IMR-90 (cell line): ENCODE measurements at regions not wholly inside any gene's neighbourhood (a gene's known extent, or its start where the extent isn't known, plus 50 kb on each side); places are given as distances from the start of the nearest gene placed in this dataset.

Experiments used
- CEBPB ChIP-seq: IDR thresholded peaks from 2 replicates; pipeline ENCODE4 v1.6.1; 2012; ENCODE audit warnings: low read depth, low read length, improper control_type of control experiment
- CTCF ChIP-seq: conservative IDR thresholded peaks from 2 replicates; pipeline ENCODE4 v1.5.1; 2012; ENCODE audit warnings: mild to moderate bottlenecking, low read depth, low read length, improper control_type of control experiment
- USF2 ChIP-seq: fragments of 150-350 bp; IDR thresholded peaks from 2 replicates; pipeline ENCODE4 v1.6.1; 2017; ENCODE audit warnings: mild to moderate bottlenecking, antibody characterized with exemption, low read length, low read depth

GRCh38 chr1:91585982-91586381 lies 85.3 kb downstream of the CDC7 start:
- TF ChIP-seq CEBPB, result no peak
- no peak for TF ChIP-seq CTCF
- TF ChIP-seq USF2, result no peak
